ENCODE measurements at regions not wholly inside any gene's neighbourhood (a gene's known extent, or its start where the extent isn't known, plus 50 kb on each side); places are given as distances from the start of the nearest gene placed in this dataset.

DNA sequence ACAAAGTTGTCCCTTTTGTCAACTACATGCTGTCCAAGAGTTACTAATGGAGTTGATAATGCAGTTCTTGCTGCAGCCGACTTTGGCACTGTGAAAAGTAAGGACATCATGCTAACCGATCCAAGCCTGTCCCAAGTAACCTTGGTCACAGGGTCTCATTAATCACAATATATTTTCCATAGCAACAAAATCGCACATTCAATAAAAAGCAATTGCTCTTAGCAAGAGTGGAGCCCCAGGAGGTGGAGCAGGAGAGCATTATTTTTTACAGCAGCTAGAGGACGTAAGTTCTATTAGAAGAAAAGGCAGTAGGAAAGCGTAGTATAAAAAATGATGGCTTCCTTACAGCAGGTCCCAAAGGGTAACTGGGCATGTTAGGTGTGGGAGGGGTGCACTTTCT lies 570.3 kb downstream of the EBF1 start:
- TF ChIP-seq, protein P1, sequence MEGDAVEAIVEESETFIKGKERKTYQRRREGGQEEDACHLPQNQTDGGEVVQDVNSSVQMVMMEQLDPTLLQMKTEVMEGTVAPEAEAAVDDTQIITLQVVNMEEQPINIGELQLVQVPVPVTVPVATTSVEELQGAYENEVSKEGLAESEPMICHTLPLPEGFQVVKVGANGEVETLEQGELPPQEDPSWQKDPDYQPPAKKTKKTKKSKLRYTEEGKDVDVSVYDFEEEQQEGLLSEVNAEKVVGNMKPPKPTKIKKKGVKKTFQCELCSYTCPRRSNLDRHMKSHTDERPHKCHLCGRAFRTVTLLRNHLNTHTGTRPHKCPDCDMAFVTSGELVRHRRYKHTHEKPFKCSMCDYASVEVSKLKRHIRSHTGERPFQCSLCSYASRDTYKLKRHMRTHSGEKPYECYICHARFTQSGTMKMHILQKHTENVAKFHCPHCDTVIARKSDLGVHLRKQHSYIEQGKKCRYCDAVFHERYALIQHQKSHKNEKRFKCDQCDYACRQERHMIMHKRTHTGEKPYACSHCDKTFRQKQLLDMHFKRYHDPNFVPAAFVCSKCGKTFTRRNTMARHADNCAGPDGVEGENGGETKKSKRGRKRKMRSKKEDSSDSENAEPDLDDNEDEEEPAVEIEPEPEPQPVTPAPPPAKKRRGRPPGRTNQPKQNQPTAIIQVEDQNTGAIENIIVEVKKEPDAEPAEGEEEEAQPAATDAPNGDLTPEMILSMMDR (IDR thresholded peaks at IDR 0.05 in 4 of 5, conservative IDR thresholded peaks at IDR 0.05 in 1 of 5) = no peak
- no peak for TF ChIP-seq POLR2A (IDR thresholded peaks at IDR 0.05)

Data from gastrocnemius medialis (tissue), 4 donors.